RPMI7951 (cell line): ENCODE measurements at regions not wholly inside any gene's neighbourhood (a gene's known extent, or its start where the extent isn't known, plus 50 kb on each side); places are given as distances from the start of the nearest gene placed in this dataset.
"Not testable (repeated sequence)": the region's sequence is repeated elsewhere in the genome, so short reads cannot be mapped to it uniquely, and the experiment has no call there.

Experiments used
- DNase-seq: peaks from one replicate; pipeline ENCODE4 v3.0.0-alpha.2; 2012; ENCODE audit warnings: low read depth

DNA sequence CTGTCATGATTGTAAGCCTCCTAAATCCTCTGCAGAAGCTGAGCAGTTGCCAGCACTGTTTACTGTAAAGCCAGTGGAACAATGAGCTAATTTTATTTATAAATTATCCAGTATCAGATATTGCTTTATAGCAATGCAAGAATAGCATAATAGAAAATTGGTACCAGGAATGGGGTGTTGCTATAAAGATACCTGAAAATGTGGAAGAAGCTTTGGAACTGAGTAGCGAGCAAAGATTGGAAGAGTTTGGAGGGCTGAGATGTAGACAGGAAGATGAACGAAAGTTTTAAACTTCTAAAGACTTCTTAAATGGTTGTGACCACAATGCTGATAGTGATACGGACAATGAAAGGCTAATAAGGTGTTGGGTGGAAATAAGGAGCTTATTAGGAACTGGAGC, 917.4 kb upstream of the POT1 start:
- no peak for DNase-seq

DNA sequence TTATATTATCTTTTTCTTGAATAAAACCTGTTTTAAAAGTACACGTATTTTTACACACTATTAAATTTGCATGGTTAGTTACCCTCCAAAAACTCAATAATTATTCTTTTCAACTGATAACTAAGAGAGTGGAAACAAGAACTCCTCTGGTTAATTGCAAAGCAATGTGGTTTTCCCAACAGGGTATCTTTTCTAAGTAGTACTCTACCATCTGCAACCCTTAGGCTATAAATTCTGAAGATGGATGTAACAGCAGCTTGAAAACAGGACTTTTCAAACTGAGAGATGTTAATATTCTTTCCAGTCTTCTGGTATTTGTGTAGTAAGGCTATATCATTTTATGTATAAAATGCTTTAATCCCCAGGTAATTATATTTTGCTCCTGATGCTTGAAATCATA, 916.1 kb upstream of the POT1 start:
- no peak for DNase-seq

DNA sequence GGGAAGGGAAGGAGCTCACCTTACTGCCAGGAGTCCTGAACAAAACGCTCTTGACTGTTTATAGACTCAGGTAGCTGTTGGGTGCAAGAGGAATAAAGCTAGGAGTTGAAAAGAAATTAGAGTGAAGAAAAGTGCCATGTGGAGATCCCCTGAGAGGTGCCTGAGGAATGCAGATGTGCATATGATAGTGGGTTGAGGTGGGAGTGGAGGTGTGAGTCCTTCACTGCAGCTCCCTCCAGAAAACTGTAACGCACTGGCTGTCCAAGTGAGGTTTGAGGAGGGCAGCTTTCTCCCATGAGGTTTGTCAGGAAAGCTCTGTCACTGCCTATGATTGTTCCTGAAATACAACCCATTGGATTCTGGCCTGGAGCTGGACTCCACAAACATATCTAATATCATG, 904.8 kb upstream of the POT1 start:
- DNase-seq = no peak

DNA sequence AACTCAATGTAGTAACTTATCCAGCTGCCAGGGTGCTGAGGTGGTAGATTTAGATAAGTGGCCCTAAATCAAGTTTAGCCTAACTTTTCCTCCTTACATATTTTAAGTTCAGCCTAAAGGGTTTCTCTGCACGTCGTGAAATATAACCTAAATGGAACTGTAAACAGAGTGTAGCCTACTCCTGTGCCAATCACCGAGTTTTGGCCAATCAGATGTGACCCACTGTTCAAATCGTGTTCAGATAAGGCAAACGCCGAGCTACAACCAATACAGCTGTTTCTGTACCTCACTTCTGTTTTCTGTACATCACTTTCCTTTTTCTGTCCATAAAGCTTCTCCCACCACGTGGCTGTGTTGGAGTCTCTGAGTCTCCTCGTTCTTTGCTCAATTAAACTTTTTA, 904.2 kb upstream of the POT1 start:
- DNase-seq = no peak

DNA sequence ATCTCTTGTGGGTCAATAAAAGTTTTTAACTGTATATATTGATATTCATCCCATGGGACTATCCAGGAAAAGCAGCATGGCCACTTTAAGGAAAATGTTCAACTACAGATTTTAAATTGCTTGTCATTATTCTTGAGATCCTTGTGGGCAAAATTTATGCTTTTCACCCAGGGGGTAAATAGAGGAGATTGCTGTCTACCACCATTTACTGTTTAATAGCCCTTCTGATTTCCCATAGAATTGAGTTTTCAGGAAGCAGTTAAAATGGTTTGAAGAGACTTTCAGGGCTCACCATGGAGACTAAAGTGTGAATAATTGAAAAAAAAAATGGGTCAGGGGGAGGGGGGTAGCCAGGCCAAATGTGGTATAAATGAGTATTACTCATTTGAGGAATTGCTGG, 901.1 kb upstream of the POT1 start:
- no peak for DNase-seq

DNA sequence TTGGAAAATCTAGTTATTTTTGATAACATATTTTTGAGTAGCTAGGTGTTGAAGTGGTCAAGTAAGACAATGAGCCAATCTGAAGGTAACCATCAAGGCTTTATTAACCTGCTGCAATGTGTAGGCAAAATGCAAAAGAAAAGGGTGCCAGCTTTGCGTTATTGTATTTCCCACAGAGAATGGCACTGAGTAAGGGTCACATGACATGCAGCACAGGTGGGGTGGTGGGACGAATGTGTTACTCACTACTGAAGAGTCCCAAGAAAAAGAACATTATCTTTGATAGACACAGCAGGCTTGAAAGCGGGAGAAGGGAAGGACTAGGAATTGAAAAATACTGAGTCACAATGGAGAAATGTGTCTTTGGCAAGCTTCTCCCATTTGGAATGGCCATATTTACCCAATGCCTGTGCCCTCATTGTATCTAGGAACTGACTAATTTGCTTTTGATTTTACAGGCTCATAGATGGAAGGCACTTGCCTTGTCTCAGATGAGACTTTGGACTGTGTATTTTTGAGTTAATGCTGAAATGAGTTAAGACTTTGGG, 898.6 kb upstream of the POT1 start:
- no peak for DNase-seq

DNA sequence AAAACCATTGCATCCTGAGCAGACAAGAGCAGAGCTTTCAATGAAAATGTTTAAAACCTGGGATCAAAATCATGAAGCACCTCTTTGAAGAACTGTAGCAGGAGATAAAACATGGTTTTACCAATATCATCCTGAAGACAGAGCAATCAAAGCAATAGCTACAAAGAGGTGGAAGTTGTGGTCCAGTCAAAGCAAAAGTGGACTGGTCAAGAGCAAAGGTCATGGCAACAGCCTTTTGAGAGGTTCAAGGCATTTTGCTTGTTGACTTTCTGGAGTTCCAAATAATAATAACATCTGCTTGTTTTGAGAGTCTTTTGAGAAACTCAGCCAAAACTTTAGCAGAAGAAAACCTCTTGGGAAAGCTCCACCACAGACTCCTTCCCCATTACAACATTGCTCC, 893.9 kb upstream of the POT1 start:
- DNase-seq = no peak

DNA sequence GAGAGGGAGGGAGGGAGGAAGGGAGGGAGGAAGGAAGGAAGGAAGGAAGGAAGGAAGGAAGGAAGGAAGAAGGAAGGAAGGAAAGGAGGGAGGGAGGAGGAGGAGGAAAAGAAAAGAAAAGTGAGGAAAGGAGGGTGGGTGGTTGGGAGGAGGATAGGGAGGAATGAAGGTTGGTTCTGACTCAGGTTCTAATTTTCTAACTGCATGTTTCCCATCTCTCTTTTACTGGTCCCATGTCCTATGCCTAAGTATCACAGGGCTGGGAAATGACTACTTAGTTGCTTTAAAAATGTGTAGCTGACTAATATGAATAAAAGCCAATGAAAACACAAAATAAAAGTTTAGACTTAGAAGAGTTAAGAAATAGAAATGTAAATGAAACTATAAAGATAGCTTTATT, 890.9 kb upstream of the POT1 start:
- DNase-seq = no peak

DNA sequence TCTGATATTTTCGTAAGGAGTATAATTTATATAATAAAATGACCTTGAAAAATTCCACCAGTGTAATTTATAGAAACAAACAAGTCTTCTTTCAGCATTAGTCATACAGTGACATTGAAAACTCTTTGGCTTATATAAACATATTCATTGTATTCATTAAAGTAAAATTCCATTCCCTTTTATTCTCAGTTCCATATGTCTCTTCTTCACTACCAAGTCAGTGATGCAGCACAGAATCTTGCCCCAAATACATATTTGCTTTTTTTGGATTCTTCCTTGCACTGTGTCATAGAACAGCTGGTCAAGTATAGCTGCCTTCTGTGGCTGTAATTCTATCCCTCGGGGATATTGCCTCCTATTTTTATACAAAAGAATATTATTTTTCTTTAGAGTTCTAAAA, 884.5 kb upstream of the POT1 start:
- no peak for DNase-seq

DNA sequence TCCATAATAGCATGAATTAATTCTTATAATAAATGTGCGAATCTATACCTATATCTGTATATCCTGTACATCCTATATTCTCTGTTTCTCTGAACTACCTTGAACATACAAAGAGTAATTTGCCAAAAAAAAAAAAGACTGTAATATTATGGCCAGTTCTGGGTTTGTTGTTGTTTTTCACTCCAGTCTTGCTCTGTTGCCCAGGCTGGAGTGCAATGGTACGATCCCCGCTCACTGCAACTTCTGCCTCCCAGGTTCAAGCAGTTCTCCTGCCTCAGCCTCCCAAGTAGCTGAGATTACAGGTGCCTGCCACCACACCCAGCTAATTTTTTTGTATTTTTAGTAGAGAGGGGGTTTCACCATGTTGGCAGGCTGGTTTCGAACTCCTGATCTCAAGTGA, 876.9 kb upstream of the POT1 start:
- DNase-seq = not testable (repeated sequence)

DNA sequence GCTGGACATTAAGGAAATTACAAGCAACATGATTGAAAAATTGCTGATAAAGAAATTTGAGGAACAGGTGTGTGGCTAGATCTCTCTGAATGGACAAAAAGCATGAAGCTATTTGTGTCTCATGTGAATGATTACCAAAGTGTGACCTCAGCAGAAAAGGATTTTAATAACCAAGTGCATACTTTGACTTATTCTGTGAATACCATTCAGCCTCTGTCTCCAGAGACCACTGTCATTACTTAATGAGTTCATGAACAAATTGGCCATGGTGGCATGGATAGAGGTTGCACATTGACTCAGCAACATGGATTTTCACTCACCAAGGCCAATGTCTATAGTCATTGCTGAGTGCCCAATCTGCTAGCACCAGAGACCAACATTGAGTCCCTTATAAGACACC, 874.6 kb upstream of the POT1 start:
- DNase-seq = no peak

DNA sequence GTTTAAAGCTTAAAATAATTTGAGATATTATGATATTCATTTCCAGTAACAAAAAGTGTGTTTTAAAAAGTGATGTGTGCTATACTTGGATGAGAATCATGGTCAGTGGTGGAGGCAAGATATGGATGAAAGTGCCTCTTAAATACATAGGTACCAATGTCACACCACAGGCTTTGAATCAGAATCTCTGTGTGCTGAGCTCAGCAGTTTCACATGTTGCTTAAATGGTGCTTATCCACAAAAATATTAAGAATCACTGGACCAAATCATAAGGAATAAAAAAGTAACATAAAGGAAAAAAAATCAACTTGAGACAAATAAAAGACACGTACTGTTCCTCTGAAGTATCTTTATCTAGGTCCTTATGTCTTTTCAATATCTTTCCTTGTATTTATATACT, 850.5 kb upstream of the POT1 start:
- DNase-seq = no peak

DNA sequence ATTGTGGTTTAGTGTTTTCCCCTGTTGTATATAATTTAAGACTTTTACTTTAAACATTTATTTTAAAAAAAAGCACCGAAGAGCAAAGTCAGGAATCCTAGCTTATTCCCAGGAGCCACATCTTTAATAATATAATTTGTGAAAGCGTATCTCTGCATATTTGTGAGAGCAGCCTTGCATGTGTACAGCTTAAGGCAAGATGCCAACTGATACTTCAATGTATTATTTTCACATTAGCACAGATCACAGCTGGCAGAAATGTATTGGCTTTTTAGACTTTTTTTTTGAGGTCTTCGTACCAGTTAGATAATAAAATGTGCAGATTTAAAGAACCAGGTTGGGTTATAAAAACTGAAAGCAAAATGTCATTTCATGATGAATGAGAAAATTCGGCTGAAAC, 845.7 kb upstream of the POT1 start:
- no peak for DNase-seq

DNA sequence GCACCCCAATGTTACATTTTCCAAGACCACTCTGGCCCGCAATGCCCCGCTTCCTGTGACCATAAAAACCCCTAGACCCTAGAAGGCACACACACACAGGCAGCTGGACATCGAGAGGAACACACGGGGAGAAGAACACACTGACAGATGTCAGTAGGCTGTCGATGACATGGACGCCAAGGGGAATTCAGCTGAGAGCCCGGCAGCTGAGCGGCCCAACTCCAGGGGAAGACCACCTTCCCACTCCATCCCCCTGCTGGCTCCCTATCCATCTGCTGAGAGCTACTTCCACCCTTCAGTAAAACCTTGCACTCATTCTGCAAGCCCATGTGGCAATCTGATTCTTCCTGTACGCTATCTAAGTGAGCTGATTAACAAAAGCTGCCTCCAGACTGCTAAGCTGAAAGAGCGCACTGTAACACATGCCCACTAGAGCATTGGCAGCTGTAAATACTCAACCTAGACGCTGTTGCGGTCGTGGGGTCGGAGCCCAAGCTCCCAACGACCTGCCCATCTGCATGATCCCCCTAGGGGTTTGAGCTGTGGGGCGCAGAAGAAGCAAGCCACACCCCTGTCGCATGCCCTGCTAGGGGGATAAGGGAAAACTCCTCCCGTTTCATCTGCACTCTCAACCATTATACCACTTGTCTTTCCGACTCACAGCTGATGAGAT, 843.6 kb upstream of the POT1 start:
- DNase-seq = no peak

DNA sequence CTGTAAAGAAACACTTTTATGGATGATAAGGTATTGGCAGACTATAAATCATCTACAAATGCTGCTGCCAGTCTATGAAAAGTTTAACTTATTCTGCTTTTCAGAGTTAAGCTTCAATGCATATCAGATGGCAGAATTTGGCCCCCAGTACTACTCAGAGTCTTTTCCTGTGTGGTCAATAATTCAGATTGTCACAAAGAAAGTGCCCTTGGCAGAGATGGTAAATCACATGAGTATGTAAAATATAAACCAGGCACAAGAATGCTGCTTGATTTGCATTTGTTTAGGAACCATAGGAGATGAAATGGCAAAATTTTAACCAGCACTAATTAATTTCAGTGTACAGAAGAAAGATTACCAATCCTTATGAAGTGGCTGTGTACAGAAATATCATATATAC, 818.3 kb upstream of the POT1 start:
- DNase-seq = no peak

DNA sequence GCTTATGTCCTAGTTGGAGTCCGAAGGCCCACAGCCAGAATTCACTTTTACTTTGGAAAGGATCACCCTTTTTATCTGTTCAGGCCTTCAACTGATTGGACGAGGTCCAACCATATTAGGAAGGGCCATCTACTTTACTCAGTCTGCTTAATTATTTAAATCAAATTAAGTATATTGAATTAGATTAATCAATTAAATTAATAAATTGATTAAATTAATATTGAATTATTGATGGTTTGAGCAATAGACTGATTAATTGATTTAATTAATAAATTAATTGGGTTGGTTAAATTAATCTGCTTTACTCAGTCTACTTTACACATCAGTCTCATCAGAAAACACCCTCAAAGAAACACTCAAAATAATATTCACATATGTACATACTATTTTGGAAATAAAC, 816.9 kb upstream of the POT1 start:
- DNase-seq = no peak

DNA sequence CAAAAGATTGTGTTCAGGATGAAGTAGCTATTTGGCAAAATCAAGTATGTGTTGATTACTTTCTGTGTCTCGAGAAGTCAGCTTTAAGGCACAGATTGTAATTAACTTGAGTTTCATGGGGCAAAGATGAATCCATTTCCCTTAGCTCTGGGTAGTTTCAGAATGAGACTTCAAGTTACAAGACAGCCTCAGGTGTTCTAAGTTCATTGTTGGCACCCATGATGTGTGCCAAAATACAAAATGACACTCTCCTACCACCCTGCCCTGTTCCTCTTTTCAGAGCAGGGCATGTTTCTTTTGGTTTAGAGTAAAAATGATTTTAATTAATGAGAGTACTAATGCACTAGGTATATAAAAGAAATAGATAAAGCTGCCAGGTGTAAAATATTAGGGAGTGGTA, 797.6 kb upstream of the POT1 start:
- no peak for DNase-seq

DNA sequence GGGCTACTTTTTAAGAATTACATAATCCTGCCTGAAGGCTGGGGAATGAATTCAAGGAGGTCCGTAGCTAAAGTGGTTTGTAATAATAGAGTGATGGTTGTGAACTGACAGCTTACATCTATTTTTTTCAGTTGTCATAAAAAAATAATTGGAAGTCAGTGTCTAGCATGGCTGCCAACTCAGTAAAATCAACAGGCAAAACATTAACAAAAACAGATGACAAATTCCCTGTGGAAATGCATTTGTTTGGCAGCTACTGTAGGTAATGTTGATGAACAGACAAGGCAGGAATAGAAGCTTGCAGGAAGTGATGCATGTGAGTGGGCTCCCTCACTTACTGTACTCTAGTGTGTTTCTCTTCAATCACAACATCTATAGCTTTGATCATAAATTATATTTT, 766.0 kb upstream of the POT1 start:
- no peak for DNase-seq

DNA sequence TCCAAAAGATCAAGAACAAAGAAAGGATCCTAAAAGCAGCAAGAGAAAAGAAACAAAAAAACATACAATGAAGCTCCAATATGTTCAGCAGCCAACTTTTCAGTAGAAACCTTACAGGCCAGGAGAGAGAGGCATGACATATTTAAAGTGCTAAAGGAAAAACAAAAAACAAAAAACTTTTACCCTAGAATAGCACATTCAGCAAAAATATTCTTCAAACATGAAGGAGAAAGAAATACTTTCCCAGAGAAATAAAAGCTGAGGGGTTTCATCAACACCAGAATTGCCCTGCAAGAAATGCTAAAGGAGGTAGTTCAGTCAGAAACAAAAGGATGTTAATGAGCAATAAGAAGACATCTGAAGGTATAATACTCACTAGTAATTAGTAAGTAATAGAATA, 753.5 kb upstream of the POT1 start:
- DNase-seq = no peak

DNA sequence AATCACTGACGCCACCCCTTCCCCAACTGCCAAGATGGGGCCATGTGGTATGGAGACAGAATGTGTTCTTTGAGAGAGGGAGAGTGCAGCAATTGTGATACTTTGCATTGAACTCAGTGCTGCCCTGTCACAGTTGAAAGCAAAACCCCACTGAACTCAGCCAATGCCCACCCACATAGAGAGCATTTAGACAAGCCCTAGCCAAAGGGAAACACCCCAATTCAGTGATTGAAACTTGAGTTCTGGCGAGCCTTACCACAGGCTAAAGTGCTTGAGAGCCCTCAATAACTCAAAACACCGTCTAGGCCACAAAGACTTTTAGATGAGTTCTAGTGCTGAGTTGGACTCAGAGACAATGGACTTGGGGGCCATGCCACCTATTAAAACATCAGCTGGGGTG, 751.9 kb upstream of the POT1 start:
- DNase-seq = no peak

DNA sequence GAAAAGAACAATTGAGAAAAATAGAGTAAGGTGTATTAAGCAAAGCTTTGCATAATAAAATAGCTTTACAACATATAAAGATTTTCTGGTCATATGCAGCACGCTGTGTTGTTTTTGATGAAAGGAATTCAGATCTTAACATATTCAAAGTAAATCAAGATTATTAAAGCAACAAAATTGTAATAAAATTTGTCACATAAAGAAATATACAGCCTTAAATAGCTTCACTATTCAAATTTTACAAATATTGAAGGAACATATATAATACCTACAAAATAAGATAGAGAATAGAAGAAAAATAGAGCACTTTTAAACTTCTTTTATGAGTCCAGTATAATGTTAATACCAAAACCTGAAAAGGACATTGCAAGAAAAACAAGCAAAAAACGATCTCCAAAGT, 749.1 kb upstream of the POT1 start:
- DNase-seq = no peak

DNA sequence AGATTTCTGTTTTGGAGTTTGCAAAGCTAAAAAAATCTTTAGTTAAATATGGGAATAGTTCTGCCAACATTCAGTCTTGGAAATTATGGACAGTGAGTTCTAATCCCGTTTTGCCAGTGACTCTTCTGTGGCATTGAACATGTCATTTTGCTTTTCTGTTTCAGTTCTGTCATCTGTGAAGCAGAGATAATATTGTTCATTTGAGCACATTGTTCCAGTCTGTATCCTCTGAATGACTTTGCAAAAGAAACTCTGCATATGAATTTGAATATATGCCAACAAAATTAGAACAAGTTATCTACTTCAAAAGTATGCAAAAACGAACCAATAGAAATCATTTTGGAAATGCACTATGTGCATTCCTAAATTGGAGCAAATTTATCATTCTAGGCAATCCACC, 746.0 kb upstream of the POT1 start:
- no peak for DNase-seq

DNA sequence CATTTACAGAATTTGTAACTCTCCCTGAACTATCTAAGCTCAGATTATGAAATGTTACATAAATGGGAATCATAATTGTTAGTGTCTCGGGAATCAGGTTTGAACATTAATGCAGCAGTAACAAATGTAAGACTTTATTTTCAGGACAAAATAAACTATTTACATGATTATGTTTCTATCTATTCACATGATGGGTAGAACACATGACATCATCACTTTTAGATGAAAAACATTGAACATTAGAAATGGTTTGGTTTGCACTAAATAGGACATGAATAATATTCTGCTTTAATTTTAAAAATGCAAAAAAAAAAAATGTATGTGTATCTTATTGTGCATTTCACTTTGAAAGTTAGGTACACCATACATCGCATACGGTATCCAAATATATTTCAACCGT, 745.5 kb upstream of the POT1 start:
- no peak for DNase-seq

DNA sequence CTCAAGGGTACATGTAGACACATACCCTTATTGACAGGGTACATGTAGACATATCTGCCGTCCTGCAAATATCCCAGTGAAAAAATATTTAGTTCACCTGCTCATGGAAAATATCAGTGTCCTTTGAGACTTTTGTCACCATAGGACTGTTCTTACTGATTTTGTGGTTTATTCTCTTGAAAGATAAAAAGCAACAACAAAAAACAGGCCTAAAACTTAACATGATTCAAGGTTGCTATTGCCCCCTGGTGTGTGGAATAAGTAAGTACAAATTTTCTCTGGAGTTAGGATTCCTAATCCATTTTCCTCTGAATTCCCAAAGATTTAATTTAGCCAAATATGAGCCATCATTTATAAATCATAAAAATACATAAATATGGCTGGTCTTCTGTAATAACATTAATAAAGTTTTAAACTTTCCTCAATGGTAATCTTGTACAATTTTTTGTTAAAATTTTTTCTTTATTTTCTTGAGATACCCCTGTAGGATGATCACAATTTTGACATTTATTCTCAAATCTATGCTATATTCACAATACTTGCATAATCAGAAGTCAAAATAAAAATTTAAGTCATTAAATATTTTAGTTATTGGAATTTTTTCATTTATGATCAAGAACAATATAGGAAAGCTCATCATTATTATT, 741.4 kb upstream of the POT1 start:
- no peak for DNase-seq
